Activated CD4-positive, alpha-beta T cell treated with anti-CD3 and anti-CD28 coated beads, Interleukin-2, amount 10 ng/mL, durations not matched to agents 24 days and 14 days (primary cell): ENCODE measurements at regions not wholly inside any gene's neighbourhood (a gene's known extent, or its start where the extent isn't known, plus 50 kb on each side); places are given as distances from the start of the nearest gene placed in this dataset.

Experiments used
- DNase-seq: peaks from one replicate; pipeline ENCODE4 v3.0.0; 2022
- H3K27ac Mint-ChIP-seq: one replicate; pipeline ENCODE4 v1.8.0; 2022; ENCODE audit warnings: mild to moderate bottlenecking, mixed read lengths
- H3K27me3 Mint-ChIP-seq: one replicate; pipeline ENCODE4 v1.8.0; 2022; ENCODE audit warnings: mixed read lengths
- H3K36me3 Mint-ChIP-seq: one replicate; pipeline ENCODE4 v1.8.0; 2022; ENCODE audit warnings: low read depth, mild to moderate bottlenecking, mixed read lengths
- H3K4me1 Mint-ChIP-seq: one replicate; pipeline ENCODE4 v1.8.0; 2021; ENCODE audit warnings: mixed read lengths
- H3K4me3 Mint-ChIP-seq: one replicate; pipeline ENCODE4 v1.8.0; 2022; ENCODE audit warnings: mild to moderate bottlenecking, moderate library complexity, mixed read lengths
- H3K9me3 Mint-ChIP-seq: one replicate; pipeline ENCODE4 v1.8.0; 2021; ENCODE audit warnings: mixed read lengths
- intact Hi-C: fragments of 100-400 bp; cut with micrococcal nuclease; formaldehyde crosslinking; loops from one replicate; pipeline ENCODE4 v1.15.1; 2023

DNA sequence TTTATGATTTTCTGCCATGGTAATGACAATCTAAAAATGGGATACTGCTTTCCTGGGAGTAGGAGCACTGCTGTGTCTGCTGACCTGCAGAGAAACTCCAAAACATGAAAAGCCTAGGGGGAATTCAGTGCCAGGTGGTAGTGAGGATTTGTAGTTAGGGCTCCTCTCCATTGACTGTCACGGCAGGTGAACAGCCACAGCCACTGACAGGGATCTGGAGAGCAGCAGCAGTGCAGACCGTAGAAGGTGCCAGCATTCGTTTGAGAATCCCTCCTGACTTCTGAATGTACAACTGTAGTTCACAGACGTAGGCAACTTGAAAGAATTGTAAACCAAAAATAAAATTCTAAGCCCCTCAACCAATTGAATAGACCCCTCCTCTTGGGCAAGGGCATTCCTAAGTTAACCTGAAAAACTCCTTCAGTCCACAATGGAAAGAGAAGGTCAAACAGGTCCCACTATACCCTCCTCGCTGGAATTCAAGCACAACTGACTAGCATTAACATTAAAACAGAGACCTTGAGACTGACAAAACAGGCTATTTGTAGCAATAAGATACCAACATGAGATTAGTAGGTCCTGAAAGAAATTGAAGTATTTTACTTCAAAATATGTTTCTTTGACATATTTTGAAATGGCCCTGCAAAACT is 1328.8 kb downstream of the OLFM4 start:
- no peaks in the 10 kb centered on the region for H3K9me3 Mint-ChIP-seq
- H3K4me3 Mint-ChIP-seq = no peak overlapping the region
- no peaks in the 10 kb centered on the region for H3K36me3 Mint-ChIP-seq
- no peak for DNase-seq
- H3K27me3 Mint-ChIP-seq = no peaks in the 10 kb centered on the region
- no peaks in the 10 kb centered on the region for H3K4me1 Mint-ChIP-seq
- no peak overlapping the region for H3K27ac Mint-ChIP-seq
- intact Hi-C loops = no loop called here

DNA sequence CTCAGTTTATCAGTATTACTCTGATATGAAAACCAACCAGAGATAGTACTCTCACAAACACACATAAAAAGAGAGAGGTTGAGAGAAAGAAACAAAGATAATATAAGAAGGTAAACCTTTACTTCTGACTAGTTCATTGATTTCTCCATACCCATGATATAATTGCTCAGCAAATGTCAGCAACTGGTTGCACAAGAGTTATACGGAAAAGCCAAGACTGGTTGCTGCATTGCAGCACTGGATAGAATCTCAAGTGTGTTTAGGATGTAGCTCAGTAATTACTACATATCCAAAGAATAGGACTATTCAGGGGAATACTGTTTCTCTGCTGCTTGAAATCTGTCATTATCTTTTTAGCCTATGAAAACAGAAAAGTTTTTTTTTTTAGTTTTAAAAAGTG is 1332.8 kb downstream of the OLFM4 start:
- Mint-ChIP-seq H3K27ac (no peak overlapping the region), H3K36me3 (no peaks in the 10 kb centered on the region), H3K4me3 (no peak overlapping the region), H3K27me3 (no peaks in the 10 kb centered on the region), H3K4me1 (no peaks in the 10 kb centered on the region), H3K9me3 (peaks cover 4% of the 10 kb centered on the region)
- no peak for DNase-seq
- intact Hi-C loops = no loop called here

- intact Hi-C loops = no loop called here
- no peaks in the 10 kb centered on the region for H3K4me1 Mint-ChIP-seq
Observed at GRCh38 chr13:54366728-54367127, 1338.1 kb downstream of the OLFM4 start.

GRCh38 chr13:54367639-54368271 is 1339.1 kb downstream of the OLFM4 start:
- Mint-ChIP-seq H3K27me3 (no peaks in the 10 kb centered on the region), H3K36me3 (no peaks in the 10 kb centered on the region), H3K27ac (no peak overlapping the region), H3K9me3 (peaks cover 14% of the 10 kb centered on the region), H3K4me1 (no peaks in the 10 kb centered on the region), H3K4me3 (no peak overlapping the region)
- no peak for DNase-seq
- intact Hi-C loops = no loop called here

More at GRCh38 chr13:54366728-54367127, 1338.1 kb downstream of the OLFM4 start:
- Mint-ChIP-seq H3K9me3 (peaks cover 11% of the 10 kb centered on the region), H3K27ac (no peak overlapping the region), H3K36me3 (no peaks in the 10 kb centered on the region), H3K27me3 (no peaks in the 10 kb centered on the region), H3K4me3 (no peak overlapping the region)
- DNase-seq = no peak

DNA sequence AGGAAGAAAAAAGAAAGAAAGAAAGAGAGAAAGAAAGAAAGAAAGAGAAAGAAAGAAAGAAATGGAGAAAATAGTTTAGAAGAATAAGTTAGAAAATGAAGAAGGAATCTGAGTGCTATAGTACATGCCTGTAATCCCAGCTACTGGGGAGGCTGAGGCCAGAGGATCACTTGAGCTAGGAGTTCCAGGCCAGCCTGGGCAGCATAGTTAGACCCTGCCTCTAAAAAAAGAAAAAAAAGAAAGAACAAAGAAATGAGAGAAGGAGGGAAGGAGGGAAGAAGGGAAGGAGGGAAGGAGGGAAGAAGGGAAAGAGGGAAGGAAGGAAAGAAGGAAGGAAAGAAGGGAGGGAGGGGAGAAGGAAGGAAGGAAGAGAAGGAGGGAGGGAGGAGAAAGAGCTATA is 1339.8 kb downstream of the OLFM4 start:
- no peak for DNase-seq
- no peaks in the 10 kb centered on the region for H3K27me3 Mint-ChIP-seq
- no peak overlapping the region for H3K4me3 Mint-ChIP-seq
- H3K9me3 Mint-ChIP-seq = peaks cover 9% of the 10 kb centered on the region
- H3K36me3 Mint-ChIP-seq = no peaks in the 10 kb centered on the region
- intact Hi-C loops = no loop called here
- no peak overlapping the region for H3K27ac Mint-ChIP-seq
- no peaks in the 10 kb centered on the region for H3K4me1 Mint-ChIP-seq

DNA sequence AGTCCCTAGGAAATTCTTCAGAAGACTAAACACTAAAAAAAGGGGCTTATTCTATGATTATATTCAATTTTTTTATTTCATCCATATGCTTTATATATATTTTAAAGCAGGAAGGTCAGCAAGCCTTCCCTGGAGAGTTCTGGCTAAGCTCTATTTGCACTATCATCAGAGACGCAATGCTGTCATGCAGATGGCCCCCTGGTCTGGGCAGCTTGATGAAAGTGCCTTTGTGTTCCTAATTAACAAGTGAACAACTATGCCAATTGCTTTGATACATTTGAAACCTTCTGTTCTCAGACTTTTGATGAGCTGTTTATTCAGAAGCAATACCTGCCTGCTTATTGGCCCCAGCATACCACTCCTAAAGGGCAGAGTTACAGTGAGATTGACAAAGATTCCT is 1344.6 kb downstream of the OLFM4 start:
- Mint-ChIP-seq H3K27ac (no peak overlapping the region), H3K36me3 (no peaks in the 10 kb centered on the region), H3K4me3 (no peak overlapping the region), H3K4me1 (no peaks in the 10 kb centered on the region), H3K9me3 (peaks cover 7% of the 10 kb centered on the region), H3K27me3 (no peaks in the 10 kb centered on the region)
- DNase-seq = no peak
- intact Hi-C loops = no loop called here

- Mint-ChIP-seq H3K27ac (no peak overlapping the region), H3K9me3 (peaks cover 4% of the 10 kb centered on the region), H3K4me3 (no peak overlapping the region), H3K4me1 (no peaks in the 10 kb centered on the region), H3K27me3 (no peaks in the 10 kb centered on the region), H3K36me3 (no peaks in the 10 kb centered on the region)
- no peak for DNase-seq
- intact Hi-C loops = no loop called here
Observed at GRCh38 chr13:54379461-54379860, 1350.8 kb downstream of the OLFM4 start.

GRCh38 chr13:54383604-54384003 is 1355.0 kb downstream of the OLFM4 start:
- Mint-ChIP-seq H3K27me3 (no peaks in the 10 kb centered on the region), H3K27ac (no peak overlapping the region), H3K4me1 (no peaks in the 10 kb centered on the region), H3K9me3 (peaks cover 4% of the 10 kb centered on the region), H3K4me3 (no peak overlapping the region), H3K36me3 (no peaks in the 10 kb centered on the region)
- intact Hi-C loops = no loop called here
- DNase-seq = no peak

DNA sequence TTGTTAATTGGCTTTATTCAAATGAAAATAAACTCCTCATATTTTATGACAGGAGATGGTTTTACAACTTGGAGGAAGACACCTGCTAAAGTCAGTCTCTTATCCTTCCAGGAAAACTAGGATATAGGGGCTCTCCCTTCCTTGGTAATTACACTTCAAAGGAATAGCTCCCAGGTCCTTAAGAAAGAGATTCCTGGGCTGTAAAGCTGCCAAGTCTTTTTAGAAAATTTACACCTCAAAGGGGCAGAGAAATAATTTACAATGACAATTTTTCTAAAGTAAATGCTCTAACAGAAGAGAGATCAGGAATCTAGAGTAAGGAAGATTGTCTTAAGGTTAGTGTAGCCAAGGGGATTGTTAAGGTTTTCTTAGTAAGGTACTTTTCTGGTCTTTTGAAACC is 1359.0 kb downstream of the OLFM4 start:
- H3K27me3 Mint-ChIP-seq = no peaks in the 10 kb centered on the region

DNA sequence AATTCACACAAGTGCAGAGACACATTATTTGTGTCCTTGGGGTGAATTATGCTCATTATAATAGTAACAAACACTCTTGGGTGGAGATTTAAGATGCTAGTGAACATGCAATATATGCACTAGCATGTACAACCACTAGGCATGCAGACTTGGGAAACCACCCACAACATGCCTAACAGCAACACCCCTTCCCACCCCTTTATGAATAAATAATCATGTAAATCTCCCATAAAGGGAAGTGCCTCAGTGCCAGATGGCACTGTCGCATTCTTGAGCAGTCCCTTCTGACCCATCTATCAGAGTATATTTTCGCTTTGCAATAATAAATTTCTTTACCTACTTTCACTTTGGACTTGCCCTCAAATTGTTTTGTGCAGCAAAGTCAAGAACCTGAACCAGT is 1362.2 kb downstream of the OLFM4 start:
- Mint-ChIP-seq H3K9me3 (peaks cover 4% of the 10 kb centered on the region), H3K4me1 (no peaks in the 10 kb centered on the region), H3K27me3 (no peaks in the 10 kb centered on the region)

More for the DNA sequence above, 1359.0 kb downstream of the OLFM4 start:
- no peak overlapping the region for H3K4me3 Mint-ChIP-seq
- H3K36me3 Mint-ChIP-seq = no peaks in the 10 kb centered on the region
- no peak for DNase-seq
- no peaks in the 10 kb centered on the region for H3K4me1 Mint-ChIP-seq
- intact Hi-C loops = no loop called here
- H3K27ac Mint-ChIP-seq = no peak overlapping the region
- H3K9me3 Mint-ChIP-seq = no peaks in the 10 kb centered on the region

DNA sequence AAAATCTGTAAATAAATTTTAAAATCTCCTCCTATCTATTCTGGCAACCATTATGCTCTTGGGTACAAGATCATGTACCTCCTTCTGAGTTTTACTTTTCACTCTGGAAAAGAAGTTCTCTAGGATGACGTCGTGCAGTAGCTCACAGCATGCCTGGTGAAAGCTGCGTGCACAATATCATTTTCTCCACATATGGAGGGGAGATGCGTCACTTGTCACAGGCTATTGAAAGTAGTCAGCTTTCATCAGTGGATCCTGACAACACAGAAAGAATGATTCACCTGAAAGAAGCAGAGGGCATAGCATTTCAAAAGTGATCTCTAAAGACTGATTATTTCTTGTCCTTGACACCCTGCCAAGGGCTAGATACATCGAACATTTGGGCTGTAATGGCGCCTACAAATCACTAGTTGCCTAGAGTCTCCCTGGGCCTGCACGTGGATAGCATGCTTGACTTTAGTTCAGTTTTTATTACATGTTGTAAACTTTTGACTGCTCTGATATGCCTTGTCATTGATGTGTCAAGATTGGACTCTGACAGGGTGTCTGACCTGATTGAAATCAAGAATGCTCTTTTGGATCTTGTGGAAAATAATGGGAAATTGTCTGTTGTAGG is 1365.6 kb downstream of the OLFM4 start:
- DNase-seq = no peak
- H3K27ac Mint-ChIP-seq = no peak overlapping the region
- no peaks in the 10 kb centered on the region for H3K4me1 Mint-ChIP-seq
- no peaks in the 10 kb centered on the region for H3K27me3 Mint-ChIP-seq
- no peaks in the 10 kb centered on the region for H3K36me3 Mint-ChIP-seq
- no peak overlapping the region for H3K4me3 Mint-ChIP-seq
- intact Hi-C loops = no loop called here
- peaks cover 8% of the 10 kb centered on the region for H3K9me3 Mint-ChIP-seq

More for the DNA sequence above, 1362.2 kb downstream of the OLFM4 start:
- intact Hi-C loops = no loop called here
- Mint-ChIP-seq H3K27ac (no peak overlapping the region), H3K4me3 (no peak overlapping the region), H3K36me3 (no peaks in the 10 kb centered on the region)
- no peak for DNase-seq

- no peak for DNase-seq
- Mint-ChIP-seq H3K27ac (no peak overlapping the region), H3K27me3 (no peaks in the 10 kb centered on the region), H3K4me1 (no peaks in the 10 kb centered on the region), H3K9me3 (peaks cover 8% of the 10 kb centered on the region), H3K36me3 (no peaks in the 10 kb centered on the region), H3K4me3 (no peak overlapping the region)
- intact Hi-C loops = no loop called here
Observed at GRCh38 chr13:54394908-54395307, 1366.3 kb downstream of the OLFM4 start.

GRCh38 chr13:54402495-54402894 is 1373.9 kb downstream of the OLFM4 start:
- Mint-ChIP-seq H3K4me3 (no peak overlapping the region), H3K27me3 (no peaks in the 10 kb centered on the region)
- intact Hi-C loops = no loop called here

GRCh38 chr13:54415753-54416366 is 1387.2 kb downstream of the OLFM4 start:
- no peak overlapping the region for H3K27ac Mint-ChIP-seq
- H3K4me1 Mint-ChIP-seq = no peaks in the 10 kb centered on the region
- peaks cover 7% of the 10 kb centered on the region for H3K9me3 Mint-ChIP-seq
- no peak for DNase-seq
- no peaks in the 10 kb centered on the region for H3K27me3 Mint-ChIP-seq
- H3K36me3 Mint-ChIP-seq = no peaks in the 10 kb centered on the region
- H3K4me3 Mint-ChIP-seq = no peak overlapping the region
- intact Hi-C loops = no loop called here

More at GRCh38 chr13:54402495-54402894, 1373.9 kb downstream of the OLFM4 start:
- H3K4me1 Mint-ChIP-seq = no peaks in the 10 kb centered on the region
- no peak for DNase-seq
- no peaks in the 10 kb centered on the region for H3K36me3 Mint-ChIP-seq
- peaks cover 4% of the 10 kb centered on the region for H3K9me3 Mint-ChIP-seq
- H3K27ac Mint-ChIP-seq = no peak overlapping the region
